ENCODE measurements at regions not wholly inside any gene's neighbourhood (a gene's known extent, or its start where the extent isn't known, plus 50 kb on each side); places are given as distances from the start of the nearest gene placed in this dataset.

DNA sequence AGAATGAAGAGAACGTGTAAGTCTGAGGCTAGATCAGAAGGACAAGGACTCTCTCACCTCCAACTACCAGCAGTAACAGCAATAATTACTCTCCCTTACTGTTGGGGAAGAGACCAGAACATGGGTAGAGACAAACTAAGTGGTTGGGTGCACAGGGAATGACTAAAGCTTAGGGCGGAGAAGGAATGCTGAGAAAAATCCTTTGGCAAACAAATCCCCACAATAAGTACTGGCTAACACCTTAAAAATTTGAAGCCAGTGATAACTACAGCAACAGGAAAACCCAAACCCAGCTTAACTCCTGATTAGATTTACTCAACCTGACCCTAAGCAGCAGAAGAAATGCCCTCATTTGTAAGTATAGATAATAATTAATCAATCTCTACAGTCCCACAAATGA lies 759.0 kb downstream of the AACS start:
- POLR2A ChIA-PET: no interaction called here
- DNase-seq (ENCODE audit: low read depth, low spot score): no peak
- no peak overlapping the region for H3K4me3 ChIP-seq (ENCODE audit: low read depth, low read length)
- TF ChIP-seq, protein P1, sequence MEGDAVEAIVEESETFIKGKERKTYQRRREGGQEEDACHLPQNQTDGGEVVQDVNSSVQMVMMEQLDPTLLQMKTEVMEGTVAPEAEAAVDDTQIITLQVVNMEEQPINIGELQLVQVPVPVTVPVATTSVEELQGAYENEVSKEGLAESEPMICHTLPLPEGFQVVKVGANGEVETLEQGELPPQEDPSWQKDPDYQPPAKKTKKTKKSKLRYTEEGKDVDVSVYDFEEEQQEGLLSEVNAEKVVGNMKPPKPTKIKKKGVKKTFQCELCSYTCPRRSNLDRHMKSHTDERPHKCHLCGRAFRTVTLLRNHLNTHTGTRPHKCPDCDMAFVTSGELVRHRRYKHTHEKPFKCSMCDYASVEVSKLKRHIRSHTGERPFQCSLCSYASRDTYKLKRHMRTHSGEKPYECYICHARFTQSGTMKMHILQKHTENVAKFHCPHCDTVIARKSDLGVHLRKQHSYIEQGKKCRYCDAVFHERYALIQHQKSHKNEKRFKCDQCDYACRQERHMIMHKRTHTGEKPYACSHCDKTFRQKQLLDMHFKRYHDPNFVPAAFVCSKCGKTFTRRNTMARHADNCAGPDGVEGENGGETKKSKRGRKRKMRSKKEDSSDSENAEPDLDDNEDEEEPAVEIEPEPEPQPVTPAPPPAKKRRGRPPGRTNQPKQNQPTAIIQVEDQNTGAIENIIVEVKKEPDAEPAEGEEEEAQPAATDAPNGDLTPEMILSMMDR (IDR thresholded peaks at IDR 0.05; ENCODE audit: insufficient read depth, low read length, missing control alignments): no peak
- CTCF ChIA-PET: no interaction called here

DNA sequence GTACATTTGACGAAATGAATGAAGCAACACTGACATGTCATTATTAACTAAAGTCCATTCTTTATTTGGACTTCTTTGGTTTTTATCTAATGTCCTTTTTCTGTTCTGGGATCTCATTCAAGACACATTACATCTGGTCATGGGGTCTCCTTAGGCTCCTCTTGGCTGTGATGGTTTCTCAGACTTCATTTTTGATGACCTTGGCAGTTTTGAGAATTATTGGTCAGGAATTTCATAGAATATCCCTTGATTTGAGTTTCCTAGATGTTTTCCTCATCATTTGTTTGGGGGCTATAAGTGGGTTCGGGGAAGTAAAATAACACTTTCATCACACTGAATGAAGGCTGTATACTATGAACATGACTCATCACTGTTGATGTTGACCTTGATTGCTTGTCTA lies 770.6 kb downstream of the AACS start:
- ChIA-PET CTCF (no interaction called here), POLR2A (no interaction called here)
- H3K4me3 ChIP-seq (ENCODE audit: low read depth, low read length): no peak overlapping the region
- DNase-seq (ENCODE audit: low read depth, low spot score): no peak
- TF ChIP-seq, protein P1 (IDR thresholded peaks at IDR 0.05; ENCODE audit: insufficient read depth, low read length, missing control alignments): no peak

DNA sequence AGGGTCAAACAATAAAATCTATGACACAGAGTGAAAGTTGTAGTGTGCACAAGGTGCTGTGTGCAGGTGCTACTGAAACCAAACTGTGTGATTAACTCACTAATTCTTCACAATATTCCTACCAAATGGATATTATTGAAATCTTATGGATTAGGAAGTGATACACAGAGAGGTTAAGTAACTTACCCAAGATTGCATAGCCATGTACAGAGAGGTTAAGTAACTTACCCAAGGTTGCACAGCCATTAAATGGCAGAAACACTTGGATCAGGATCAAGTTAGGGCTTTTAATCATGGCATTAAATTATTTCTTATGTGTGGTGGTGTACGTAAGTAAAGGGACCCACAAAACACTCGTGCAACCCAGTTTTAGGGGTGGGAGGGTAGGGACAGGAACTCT lies 771.4 kb downstream of the AACS start:
- TF ChIP-seq, protein P1 (IDR thresholded peaks at IDR 0.05; ENCODE audit: insufficient read depth, low read length, missing control alignments): no peak
- H3K4me3 ChIP-seq (ENCODE audit: low read depth, low read length): no peak overlapping the region
- POLR2A ChIA-PET: no interaction called here
- CTCF ChIA-PET: no interaction called here
- no peak for DNase-seq (ENCODE audit: low read depth, low spot score)

DNA sequence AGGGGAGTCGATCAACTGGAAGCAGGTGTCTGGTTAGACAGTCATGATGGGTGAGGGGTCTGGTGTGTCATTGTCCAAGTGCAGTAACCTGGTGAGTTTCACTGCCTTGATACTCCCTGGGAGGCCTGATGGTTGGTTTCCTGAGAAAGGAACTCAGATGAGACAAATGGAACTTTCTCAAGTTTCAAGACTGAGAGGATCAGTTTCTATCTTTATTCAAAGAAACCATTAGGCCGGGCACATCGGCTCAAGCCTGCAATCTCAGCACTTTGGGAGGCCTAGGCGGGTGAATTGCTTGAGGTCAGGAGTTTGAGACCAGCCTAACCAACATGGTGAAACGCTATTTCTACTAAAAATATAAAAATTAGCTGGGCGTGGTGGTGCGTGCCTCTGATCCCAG lies 776.1 kb downstream of the AACS start:
- no peak for DNase-seq (ENCODE audit: low read depth, low spot score)
- no peak overlapping the region for H3K4me3 ChIP-seq (ENCODE audit: low read depth, low read length)
- POLR2A ChIA-PET: no interaction called here
- TF ChIP-seq, protein P1 (IDR thresholded peaks at IDR 0.05; ENCODE audit: insufficient read depth, low read length, missing control alignments): no peak
- CTCF ChIA-PET: no interaction called here

DNA sequence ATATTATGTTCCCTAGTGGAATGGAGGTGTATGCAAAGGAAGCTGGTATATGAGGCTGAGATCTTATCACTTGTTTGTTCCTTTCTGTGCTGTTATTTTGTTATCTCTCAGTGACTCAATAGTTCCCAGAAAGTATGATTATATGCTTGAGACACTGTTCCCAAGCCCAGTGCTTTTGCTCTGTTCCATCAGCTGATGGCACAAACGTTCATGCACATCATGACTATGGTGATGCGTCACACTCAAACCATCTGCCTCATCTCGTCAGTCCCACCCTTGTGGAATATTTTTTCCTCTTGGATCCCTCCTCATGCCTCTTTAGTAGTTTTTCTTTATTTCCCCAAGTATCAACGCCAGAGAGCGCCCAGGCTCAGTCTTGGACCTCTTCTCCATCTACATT lies 786.9 kb downstream of the AACS start:
- DNase-seq (ENCODE audit: low read depth, low spot score): no peak
- ChIA-PET POLR2A (no interaction called here), CTCF (no interaction called here)
- H3K4me3 ChIP-seq (ENCODE audit: low read depth, low read length): no peak overlapping the region
- TF ChIP-seq, protein P1 (IDR thresholded peaks at IDR 0.05; ENCODE audit: insufficient read depth, low read length, missing control alignments): no peak

DNA sequence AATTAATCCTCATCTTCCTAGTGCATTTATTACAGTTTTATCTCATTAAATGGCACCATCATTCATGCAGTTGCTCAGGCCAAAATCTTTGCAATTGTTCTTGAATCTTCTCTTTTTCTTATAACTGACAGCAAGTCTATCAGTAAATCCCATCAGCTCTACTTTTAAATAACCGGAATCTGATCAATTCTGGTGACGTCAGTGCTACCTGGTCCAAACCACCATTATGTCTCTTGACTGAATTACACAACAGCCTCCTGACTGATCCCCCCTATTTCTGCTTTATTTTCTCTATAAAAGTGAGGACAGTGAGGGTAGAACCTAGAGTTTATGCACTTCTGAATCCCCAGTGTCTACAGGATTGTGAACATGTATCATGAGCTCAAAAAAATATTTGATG lies 787.4 kb downstream of the AACS start:
- no peak overlapping the region for H3K4me3 ChIP-seq (ENCODE audit: low read depth, low read length)
- CTCF ChIA-PET: no interaction called here
- DNase-seq (ENCODE audit: low read depth, low spot score): no peak
- TF ChIP-seq, protein P1 (IDR thresholded peaks at IDR 0.05; ENCODE audit: insufficient read depth, low read length, missing control alignments): no peak
- POLR2A ChIA-PET: no interaction called here
